ENCODE measurements at regions not wholly inside any gene's neighbourhood (a gene's known extent, or its start where the extent isn't known, plus 50 kb on each side); places are given as distances from the start of the nearest gene placed in this dataset.

DNA sequence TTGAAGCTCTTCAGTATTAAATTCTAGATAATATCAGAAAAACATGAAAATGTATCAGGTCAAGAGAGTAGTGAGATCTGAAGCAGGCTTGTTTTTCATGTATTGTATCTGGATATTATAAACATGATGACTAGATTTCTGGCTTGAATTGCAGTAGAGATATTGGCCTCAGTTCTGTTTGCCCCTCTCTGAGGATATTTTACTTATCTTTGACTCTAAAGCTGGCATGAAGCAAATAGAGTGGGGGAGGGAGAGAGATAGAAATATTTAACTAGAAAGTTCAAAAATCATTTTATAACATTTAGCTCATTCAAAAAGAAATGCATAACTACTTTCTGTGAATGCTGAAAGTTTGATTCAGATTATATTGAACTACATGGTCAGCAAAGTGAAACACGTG, 929.7 kb upstream of the KCND2 start:
- TF ChIP-seq POLR2A (IDR thresholded peaks at IDR 0.05; ENCODE audit: low read length) (no peak), MAFK (IDR thresholded peaks at IDR 0.05; ENCODE audit: partially characterized antibody) (no peak), BHLHE40 (IDR thresholded peaks at IDR 0.05; ENCODE audit: low read depth, low read length) (no peak), CBX2 (IDR thresholded peaks at IDR 0.05; ENCODE audit: borderline replicate concordance, low read depth) (no peak)
- TF ChIP-seq, protein P1, sequence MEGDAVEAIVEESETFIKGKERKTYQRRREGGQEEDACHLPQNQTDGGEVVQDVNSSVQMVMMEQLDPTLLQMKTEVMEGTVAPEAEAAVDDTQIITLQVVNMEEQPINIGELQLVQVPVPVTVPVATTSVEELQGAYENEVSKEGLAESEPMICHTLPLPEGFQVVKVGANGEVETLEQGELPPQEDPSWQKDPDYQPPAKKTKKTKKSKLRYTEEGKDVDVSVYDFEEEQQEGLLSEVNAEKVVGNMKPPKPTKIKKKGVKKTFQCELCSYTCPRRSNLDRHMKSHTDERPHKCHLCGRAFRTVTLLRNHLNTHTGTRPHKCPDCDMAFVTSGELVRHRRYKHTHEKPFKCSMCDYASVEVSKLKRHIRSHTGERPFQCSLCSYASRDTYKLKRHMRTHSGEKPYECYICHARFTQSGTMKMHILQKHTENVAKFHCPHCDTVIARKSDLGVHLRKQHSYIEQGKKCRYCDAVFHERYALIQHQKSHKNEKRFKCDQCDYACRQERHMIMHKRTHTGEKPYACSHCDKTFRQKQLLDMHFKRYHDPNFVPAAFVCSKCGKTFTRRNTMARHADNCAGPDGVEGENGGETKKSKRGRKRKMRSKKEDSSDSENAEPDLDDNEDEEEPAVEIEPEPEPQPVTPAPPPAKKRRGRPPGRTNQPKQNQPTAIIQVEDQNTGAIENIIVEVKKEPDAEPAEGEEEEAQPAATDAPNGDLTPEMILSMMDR (IDR thresholded peaks at IDR 0.05), result no peak
- TF ChIP-seq, protein P2, sequence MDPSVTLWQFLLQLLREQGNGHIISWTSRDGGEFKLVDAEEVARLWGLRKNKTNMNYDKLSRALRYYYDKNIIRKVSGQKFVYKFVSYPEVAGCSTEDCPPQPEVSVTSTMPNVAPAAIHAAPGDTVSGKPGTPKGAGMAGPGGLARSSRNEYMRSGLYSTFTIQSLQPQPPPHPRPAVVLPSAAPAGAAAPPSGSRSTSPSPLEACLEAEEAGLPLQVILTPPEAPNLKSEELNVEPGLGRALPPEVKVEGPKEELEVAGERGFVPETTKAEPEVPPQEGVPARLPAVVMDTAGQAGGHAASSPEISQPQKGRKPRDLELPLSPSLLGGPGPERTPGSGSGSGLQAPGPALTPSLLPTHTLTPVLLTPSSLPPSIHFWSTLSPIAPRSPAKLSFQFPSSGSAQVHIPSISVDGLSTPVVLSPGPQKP (IDR thresholded peaks at IDR 0.05; ENCODE audit: low read depth, low read length), result no peak
- TF ChIP-seq, protein P3, sequence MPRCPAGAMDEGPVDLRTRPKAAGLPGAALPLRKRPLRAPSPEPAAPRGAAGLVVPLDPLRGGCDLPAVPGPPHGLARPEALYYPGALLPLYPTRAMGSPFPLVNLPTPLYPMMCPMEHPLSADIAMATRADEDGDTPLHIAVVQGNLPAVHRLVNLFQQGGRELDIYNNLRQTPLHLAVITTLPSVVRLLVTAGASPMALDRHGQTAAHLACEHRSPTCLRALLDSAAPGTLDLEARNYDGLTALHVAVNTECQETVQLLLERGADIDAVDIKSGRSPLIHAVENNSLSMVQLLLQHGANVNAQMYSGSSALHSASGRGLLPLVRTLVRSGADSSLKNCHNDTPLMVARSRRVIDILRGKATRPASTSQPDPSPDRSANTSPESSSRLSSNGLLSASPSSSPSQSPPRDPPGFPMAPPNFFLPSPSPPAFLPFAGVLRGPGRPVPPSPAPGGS (IDR thresholded peaks at IDR 0.05), result no peak
